ENCODE measurements at regions not wholly inside any gene's neighbourhood (a gene's known extent, or its start where the extent isn't known, plus 50 kb on each side); places are given as distances from the start of the nearest gene placed in this dataset.

DNA sequence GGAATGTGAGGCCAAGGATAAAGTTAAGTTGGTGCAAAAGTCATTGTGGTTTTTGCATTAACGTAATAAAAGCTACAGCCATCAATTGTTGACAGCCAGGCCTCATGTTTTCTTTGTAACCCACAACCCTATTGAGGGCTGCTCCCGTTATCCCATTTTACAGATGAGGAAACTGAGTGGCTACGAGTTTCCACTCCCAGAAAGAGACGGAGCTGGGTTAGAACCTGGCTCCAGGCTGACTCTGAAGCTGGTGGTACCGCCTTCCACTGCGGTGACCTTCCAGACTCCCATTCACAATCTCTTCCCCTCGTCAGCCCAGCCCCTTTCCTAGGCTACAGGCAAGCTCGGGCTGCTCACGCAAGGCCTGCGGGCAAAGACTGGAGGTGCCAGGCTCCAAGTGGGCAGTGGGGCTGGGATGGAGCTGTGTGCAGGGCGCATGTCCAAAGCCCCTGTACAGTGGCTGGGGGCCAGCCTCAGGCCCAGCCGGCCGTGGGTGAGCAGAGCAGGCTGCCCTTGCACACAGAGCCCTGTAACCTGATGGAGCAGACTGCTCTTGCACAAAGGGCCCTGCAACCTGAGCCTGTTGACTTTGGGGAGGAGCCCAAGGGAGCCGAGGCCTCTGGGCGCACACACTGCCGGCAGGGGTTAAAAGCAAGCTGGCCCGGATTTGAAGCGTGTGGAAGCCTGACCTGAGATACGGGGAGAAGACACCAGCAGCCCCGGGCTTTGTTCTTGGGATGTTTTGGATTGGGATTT, 97.4 kb upstream of the TMPRSS2 start (continued):
- TF ChIP-seq ZBTB34 (CRISPR knock-in tag; IDR thresholded peaks at IDR 0.05) (no peak), XBP1 (CRISPR knock-in tag; IDR thresholded peaks at IDR 0.05) (no peak), ZNF136 (CRISPR knock-in tag; IDR thresholded peaks at IDR 0.05; ENCODE audit: low read depth) (no peak), HMGXB4 (CRISPR knock-in tag; IDR thresholded peaks at IDR 0.05; ENCODE audit: borderline replicate concordance in 1 of 2, low read depth in 1 of 2) (peak; percentile 28 to 79; a peak in 3 of 4 replicates), TEF (CRISPR knock-in tag; IDR thresholded peaks at IDR 0.05) (no peak), SYNCRIP (IDR thresholded peaks at IDR 0.05; ENCODE audit: insufficient read depth, low read depth, low read length) (no peak), ZNF644 (CRISPR knock-in tag; IDR thresholded peaks at IDR 0.05; ENCODE audit: low read depth) (peak; percentile 55; the same call in 1 of the 2 replicates), ZNF879 (CRISPR knock-in tag; IDR thresholded peaks at IDR 0.05) (no peak), RXRA (CRISPR knock-in tag; IDR thresholded peaks at IDR 0.05) (peak; percentile 62; the same call in 1 of the 2 replicates), ZNF329 (CRISPR knock-in tag; IDR thresholded peaks at IDR 0.05; ENCODE audit: low read depth) (no peak), ZNF670 (CRISPR knock-in tag; IDR thresholded peaks at IDR 0.05; ENCODE audit: borderline replicate concordance) (peak; percentile 70; the same call in 1 of the 2 replicates), RFX5 (IDR thresholded peaks at IDR 0.05; ENCODE audit: low read depth, low read length) (no peak), PAF1 (CRISPR knock-in tag; IDR thresholded peaks at IDR 0.05) (no peak), NBN (conservative IDR thresholded peaks at IDR 0.05) (no peak), ZBTB3 (CRISPR knock-in tag; IDR thresholded peaks at IDR 0.05; ENCODE audit: borderline replicate concordance, low read depth) (no peak), BRD4 (CRISPR knock-in tag; IDR thresholded peaks at IDR 0.05) (no peak), DRAP1 (CRISPR knock-in tag; IDR thresholded peaks at IDR 0.05) (no peak), ATRX (CRISPR knock-in tag; IDR thresholded peaks at IDR 0.05; ENCODE audit: borderline replicate concordance) (no peak), ZNF33B (CRISPR knock-in tag; IDR thresholded peaks at IDR 0.05) (no peak), ATF1 (CRISPR knock-in tag; IDR thresholded peaks at IDR 0.05) (no peak)
- TF ChIP-seq, protein P1, sequence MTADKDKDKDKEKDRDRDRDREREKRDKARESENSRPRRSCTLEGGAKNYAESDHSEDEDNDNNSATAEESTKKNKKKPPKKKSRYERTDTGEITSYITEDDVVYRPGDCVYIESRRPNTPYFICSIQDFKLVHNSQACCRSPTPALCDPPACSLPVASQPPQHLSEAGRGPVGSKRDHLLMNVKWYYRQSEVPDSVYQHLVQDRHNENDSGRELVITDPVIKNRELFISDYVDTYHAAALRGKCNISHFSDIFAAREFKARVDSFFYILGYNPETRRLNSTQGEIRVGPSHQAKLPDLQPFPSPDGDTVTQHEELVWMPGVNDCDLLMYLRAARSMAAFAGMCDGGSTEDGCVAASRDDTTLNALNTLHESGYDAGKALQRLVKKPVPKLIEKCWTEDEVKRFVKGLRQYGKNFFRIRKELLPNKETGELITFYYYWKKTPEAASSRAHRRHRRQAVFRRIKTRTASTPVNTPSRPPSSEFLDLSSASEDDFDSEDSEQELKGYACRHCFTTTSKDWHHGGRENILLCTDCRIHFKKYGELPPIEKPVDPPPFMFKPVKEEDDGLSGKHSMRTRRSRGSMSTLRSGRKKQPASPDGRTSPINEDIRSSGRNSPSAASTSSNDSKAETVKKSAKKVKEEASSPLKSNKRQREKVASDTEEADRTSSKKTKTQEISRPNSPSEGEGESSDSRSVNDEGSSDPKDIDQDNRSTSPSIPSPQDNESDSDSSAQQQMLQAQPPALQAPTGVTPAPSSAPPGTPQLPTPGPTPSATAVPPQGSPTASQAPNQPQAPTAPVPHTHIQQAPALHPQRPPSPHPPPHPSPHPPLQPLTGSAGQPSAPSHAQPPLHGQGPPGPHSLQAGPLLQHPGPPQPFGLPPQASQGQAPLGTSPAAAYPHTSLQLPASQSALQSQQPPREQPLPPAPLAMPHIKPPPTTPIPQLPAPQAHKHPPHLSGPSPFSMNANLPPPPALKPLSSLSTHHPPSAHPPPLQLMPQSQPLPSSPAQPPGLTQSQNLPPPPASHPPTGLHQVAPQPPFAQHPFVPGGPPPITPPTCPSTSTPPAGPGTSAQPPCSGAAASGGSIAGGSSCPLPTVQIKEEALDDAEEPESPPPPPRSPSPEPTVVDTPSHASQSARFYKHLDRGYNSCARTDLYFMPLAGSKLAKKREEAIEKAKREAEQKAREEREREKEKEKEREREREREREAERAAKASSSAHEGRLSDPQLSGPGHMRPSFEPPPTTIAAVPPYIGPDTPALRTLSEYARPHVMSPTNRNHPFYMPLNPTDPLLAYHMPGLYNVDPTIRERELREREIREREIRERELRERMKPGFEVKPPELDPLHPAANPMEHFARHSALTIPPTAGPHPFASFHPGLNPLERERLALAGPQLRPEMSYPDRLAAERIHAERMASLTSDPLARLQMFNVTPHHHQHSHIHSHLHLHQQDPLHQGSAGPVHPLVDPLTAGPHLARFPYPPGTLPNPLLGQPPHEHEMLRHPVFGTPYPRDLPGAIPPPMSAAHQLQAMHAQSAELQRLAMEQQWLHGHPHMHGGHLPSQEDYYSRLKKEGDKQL (CRISPR knock-in tag; IDR thresholded peaks at IDR 0.05; ENCODE audit: low read depth), result no peak

Measured in HepG2 (cell line).